IPS-20b (cell line): ENCODE measurements at regions not wholly inside any gene's neighbourhood (a gene's known extent, or its start where the extent isn't known, plus 50 kb on each side); places are given as distances from the start of the nearest gene placed in this dataset.
"Not testable (repeated sequence)": the region's sequence is repeated elsewhere in the genome, so short reads cannot be mapped to it uniquely, and the experiment has no call there.

Source experiments
- H3K27ac ChIP-seq: one replicate; pipeline ENCODE4 v1.5.1; 2013; ENCODE audit warnings: low read length
- H3K27me3 ChIP-seq: 2 replicates; pipeline ENCODE4 v1.6.1; 2013; ENCODE audit warnings: mild to moderate bottlenecking, low read length, inconsistent platforms; ENCODE audit not compliant: insufficient read depth
- H3K36me3 ChIP-seq: 2 replicates; pipeline ENCODE4 v1.6.1; 2013; ENCODE audit warnings: low read depth, mild to moderate bottlenecking, inconsistent platforms, low read length, moderate library complexity; ENCODE audit not compliant: insufficient read depth
- H3K4me1 ChIP-seq: 2 replicates; pipeline ENCODE4 v1.6.1; 2013; ENCODE audit warnings: mild to moderate bottlenecking, control low read depth, inconsistent platforms, low read length, moderate library complexity; ENCODE audit not compliant: insufficient read depth
- H3K4me3 ChIP-seq: 2 replicates; pipeline ENCODE4 v1.5.1; 2013; ENCODE audit warnings: mild to moderate bottlenecking, low read length, inconsistent platforms
- H3K9ac ChIP-seq: 2 replicates; pipeline ENCODE4 v1.6.1; 2013; ENCODE audit warnings: low read depth, mild to moderate bottlenecking, inconsistent platforms, low read length, moderate library complexity
- H3K9me3 ChIP-seq: 2 replicates; pipeline ENCODE4 v1.6.1; 2013; ENCODE audit warnings: mild to moderate bottlenecking, low read depth, low read length, inconsistent platforms; ENCODE audit not compliant: insufficient read depth

- H3K4me3 ChIP-seq: no peak overlapping the region
- H3K9ac ChIP-seq: no peak overlapping the region
- peaks cover 4% of the 10 kb centered on the region; the same call in 1 of the 2 replicates for H3K9me3 ChIP-seq
- no peaks in the 10 kb centered on the region for H3K4me1 ChIP-seq
- H3K27ac ChIP-seq: no peak overlapping the region
- H3K27me3 ChIP-seq: no peaks in the 10 kb centered on the region
- H3K36me3 ChIP-seq: no peaks in the 10 kb centered on the region
These were observed 84.7 kb upstream of the KDM7A start for GRCh38 chr7:140261522-140261921.

- Histone ChIP-seq H3K27ac (no peak overlapping the region), H3K4me1 (no peaks in the 10 kb centered on the region), H3K4me3 (no peak overlapping the region), H3K9me3 (peaks cover 4% of the 10 kb centered on the region; the same call in 1 of the 2 replicates), H3K9ac (no peak overlapping the region), H3K27me3 (no peaks in the 10 kb centered on the region), H3K36me3 (no peaks in the 10 kb centered on the region)
These were observed 84.3 kb upstream of the KDM7A start for GRCh38 chr7:140261105-140261486.

GRCh38 chr7:140260352-140261104 lies 83.7 kb upstream of the KDM7A start:
- Histone ChIP-seq H3K27me3 (no peaks in the 10 kb centered on the region), H3K4me1 (no peaks in the 10 kb centered on the region), H3K27ac (no peak overlapping the region), H3K4me3 (no peak overlapping the region), H3K9me3 (peaks cover 4% of the 10 kb centered on the region; the same call in 1 of the 2 replicates), H3K36me3 (no peaks in the 10 kb centered on the region), H3K9ac (no peak overlapping the region)

- H3K4me3 ChIP-seq, H3K27ac ChIP-seq, H3K36me3 ChIP-seq, H3K27me3 ChIP-seq, H3K9ac ChIP-seq, H3K4me1 ChIP-seq, H3K9me3 ChIP-seq: not testable (repeated sequence)
These were observed 80.5 kb upstream of the KDM7A start for GRCh38 chr7:140257278-140257677.

GRCh38 chr7:140254976-140255375 lies 78.2 kb upstream of the KDM7A start:
- H3K9me3 ChIP-seq, H3K9ac ChIP-seq, H3K4me3 ChIP-seq, H3K27ac ChIP-seq, H3K27me3 ChIP-seq, H3K4me1 ChIP-seq, H3K36me3 ChIP-seq: not testable (repeated sequence)

- no peak overlapping the region for H3K27ac ChIP-seq
- H3K36me3 ChIP-seq: no peaks in the 10 kb centered on the region
- H3K9ac ChIP-seq: no peak overlapping the region
- no peaks in the 10 kb centered on the region for H3K9me3 ChIP-seq
- no peaks in the 10 kb centered on the region for H3K4me1 ChIP-seq
- no peaks in the 10 kb centered on the region for H3K27me3 ChIP-seq
- H3K4me3 ChIP-seq: no peak overlapping the region
These were observed 72.4 kb upstream of the KDM7A start for GRCh38 chr7:140249036-140249806.

GRCh38 chr7:140247559-140247958 lies 70.8 kb upstream of the KDM7A start:
- no peaks in the 10 kb centered on the region for H3K27me3 ChIP-seq
- H3K9me3 ChIP-seq: no peaks in the 10 kb centered on the region
- H3K36me3 ChIP-seq: no peaks in the 10 kb centered on the region
- no peaks in the 10 kb centered on the region for H3K4me1 ChIP-seq
- no peak overlapping the region for H3K9ac ChIP-seq
- no peak overlapping the region for H3K27ac ChIP-seq
- no peak overlapping the region for H3K4me3 ChIP-seq

- no peaks in the 10 kb centered on the region for H3K36me3 ChIP-seq
- H3K4me3 ChIP-seq: no peak overlapping the region
- no peaks in the 10 kb centered on the region for H3K9me3 ChIP-seq
- no peaks in the 10 kb centered on the region for H3K27me3 ChIP-seq
- H3K9ac ChIP-seq: no peak overlapping the region
- no peak overlapping the region for H3K27ac ChIP-seq
- H3K4me1 ChIP-seq: no peaks in the 10 kb centered on the region
These were observed 68.9 kb upstream of the KDM7A start for GRCh38 chr7:140245611-140246105.

- no peaks in the 10 kb centered on the region for H3K27me3 ChIP-seq
- no peak overlapping the region for H3K27ac ChIP-seq
- no peaks in the 10 kb centered on the region for H3K9me3 ChIP-seq
- H3K4me1 ChIP-seq: no peaks in the 10 kb centered on the region
- no peaks in the 10 kb centered on the region for H3K36me3 ChIP-seq
- H3K4me3 ChIP-seq: no peak overlapping the region
- no peak overlapping the region for H3K9ac ChIP-seq
These were observed 65.6 kb upstream of the KDM7A start for GRCh38 chr7:140242057-140243031.

- Histone ChIP-seq H3K4me1 (no peaks in the 10 kb centered on the region), H3K36me3 (no peaks in the 10 kb centered on the region), H3K4me3 (no peak overlapping the region), H3K27me3 (no peaks in the 10 kb centered on the region), H3K9me3 (no peaks in the 10 kb centered on the region), H3K9ac (no peak overlapping the region), H3K27ac (no peak overlapping the region)
These were observed 62.8 kb upstream of the KDM7A start for GRCh38 chr7:140239653-140239935.

- Histone ChIP-seq H3K27ac (no peak overlapping the region), H3K4me1 (no peaks in the 10 kb centered on the region), H3K4me3 (no peak overlapping the region), H3K9ac (no peak overlapping the region), H3K36me3 (no peaks in the 10 kb centered on the region), H3K9me3 (no peaks in the 10 kb centered on the region), H3K27me3 (no peaks in the 10 kb centered on the region)
These were observed 62.2 kb upstream of the KDM7A start for GRCh38 chr7:140238778-140239652.
